GM23338 (cell line): ENCODE measurements at regions not wholly inside any gene's neighbourhood (a gene's known extent, or its start where the extent isn't known, plus 50 kb on each side); places are given as distances from the start of the nearest gene placed in this dataset.

Experiments
- ATAC-seq: fragments of 200-7000 bp; cut with Tn5 transposase; 3 replicates; pipeline ENCODE4 v1.9.1; 2020
- DNase-seq: peaks from one replicate; pipeline ENCODE4 v3.0.0-alpha.2; 2015; ENCODE audit warnings: low spot score
- H2AFZ ChIP-seq: fragments of 200-600 bp; sonication (generic); 2 replicates; pipeline ENCODE4 v1.8.0; 2016; ENCODE audit warnings: antibody characterized with exemption, mild to moderate bottlenecking, moderate library complexity
- H3F3A ChIP-seq: fragments of 200-600 bp; sonication (generic); replicated peaks from 2 replicates; pipeline ENCODE4 v1.8.0; 2017; ENCODE audit warnings: antibody characterized with exemption, mixed run types, low read depth
- H3K27ac ChIP-seq: fragments of 200-600 bp; sonication (generic); 2 replicates; pipeline ENCODE4 v1.6.1; 2016; ENCODE audit warnings: low read depth
- H3K27me3 ChIP-seq: fragments of 200-600 bp; sonication (generic); 2 replicates; pipeline ENCODE4 v1.8.0; 2016; ENCODE audit warnings: mild to moderate bottlenecking, mixed run types, moderate library complexity; ENCODE audit not compliant: insufficient read depth
- H3K36me3 ChIP-seq: fragments of 200-600 bp; sonication (generic); 2 replicates; pipeline ENCODE4 v1.8.0; 2016; ENCODE audit warnings: mild to moderate bottlenecking; ENCODE audit not compliant: insufficient read depth
- H3K4me1 ChIP-seq: fragments of 200-600 bp; sonication (generic); 2 replicates; pipeline ENCODE4 v1.8.0; 2016; ENCODE audit warnings: mild to moderate bottlenecking, moderate library complexity; ENCODE audit not compliant: insufficient read depth
- H3K4me2 ChIP-seq: fragments of 200-600 bp; sonication (generic); 2 replicates; pipeline ENCODE4 v1.7.1; 2017; ENCODE audit warnings: mixed run types
- H3K4me3 ChIP-seq: fragments of 200-600 bp; sonication (generic); 2 replicates; pipeline ENCODE4 v1.6.1; 2016; ENCODE audit warnings: mixed run types
- H3K79me2 ChIP-seq: fragments of 200-600 bp; sonication (generic); replicated peaks from 2 replicates; pipeline ENCODE4 v1.8.0; 2017; ENCODE audit warnings: mild to moderate bottlenecking; ENCODE audit not compliant: insufficient read depth
- H3K9me2 ChIP-seq: fragments of 200-600 bp; sonication (generic); 2 replicates; pipeline ENCODE4 v1.8.0; 2017; ENCODE audit not compliant: insufficient read depth
- H4K20me1 ChIP-seq: fragments of 200-600 bp; sonication (generic); replicated peaks from 2 replicates; pipeline ENCODE4 v1.8.0; 2017; ENCODE audit warnings: mild to moderate bottlenecking; ENCODE audit not compliant: insufficient read depth
- H3K27ac Mint-ChIP-seq: 2 replicates; pipeline ENCODE4 v1.8.0; 2020; ENCODE audit warnings: inconsistent platforms, mild to moderate bottlenecking, moderate library complexity, mixed read lengths
- H3K27me3 Mint-ChIP-seq: 3 replicates; pipeline ENCODE4 v1.8.0; 2022; ENCODE audit warnings: low read depth, mild to moderate bottlenecking, moderate library complexity, mixed read lengths, inconsistent platforms; ENCODE audit not compliant: insufficient read depth, poor library complexity
- H3K36me3 Mint-ChIP-seq: 3 replicates; pipeline ENCODE4 v1.8.0; 2021; ENCODE audit warnings: low read depth, mild to moderate bottlenecking, inconsistent platforms, moderate library complexity, mixed read lengths
- H3K4me1 Mint-ChIP-seq: 3 replicates; pipeline ENCODE4 v1.8.0; 2020; ENCODE audit warnings: mild to moderate bottlenecking, inconsistent platforms, mixed read lengths
- H3K4me3 Mint-ChIP-seq: 3 replicates; pipeline ENCODE4 v1.8.0; 2021; ENCODE audit warnings: moderate library complexity, mild to moderate bottlenecking, inconsistent platforms, mixed read lengths
- H3K9me3 Mint-ChIP-seq: 3 replicates; pipeline ENCODE4 v1.8.0; 2020; ENCODE audit warnings: moderate library complexity, mild to moderate bottlenecking, inconsistent platforms, mixed read lengths
- CREB1 ChIP-seq: fragments of 250-450 bp; sonication (Bioruptor Pico); IDR thresholded peaks from 2 replicates; pipeline ENCODE4 v1.5.0; 2020; ENCODE audit warnings: low read depth, mild to moderate bottlenecking, moderate library complexity
- CTCF ChIP-seq, 2 experiments: fragments of 200-600 bp in 1 of 2; sonication (generic) in 1 of 2; conservative IDR thresholded peaks; 2 replicates each; pipeline versions ENCODE4 v1.5.1 to v1.6.1; 2016 to 2017; ENCODE audit warnings: antibody characterized with exemption in 2 of 2, low read depth in 2 of 2, mild to moderate bottlenecking in 2 of 2, moderate library complexity in 1 of 2
- ETS1 ChIP-seq: IDR thresholded peaks from 2 replicates; pipeline ENCODE4 v1.6.1; 2016; ENCODE audit warnings: antibody characterized with exemption
- EZH2phosphoT487 ChIP-seq: fragments of 200-600 bp; sonication (generic); IDR thresholded peaks from one replicate; pipeline ENCODE4 v1.8.1; 2018; ENCODE audit warnings: antibody characterized with exemption; ENCODE audit not compliant: unreplicated experiment
- JUNB ChIP-seq: IDR thresholded peaks from one replicate; pipeline ENCODE4 v1.6.1; 2016; ENCODE audit warnings: antibody characterized with exemption; ENCODE audit not compliant: unreplicated experiment
- ZNF114 ChIP-seq: fragments of 250-450 bp; sonication (Bioruptor Pico); IDR thresholded peaks from 2 replicates; pipeline ENCODE4 v1.5.0; 2020; ENCODE audit warnings: mild to moderate bottlenecking, moderate library complexity
- ZNF462 ChIP-seq: fragments of 250-450 bp; sonication (Bioruptor Pico); IDR thresholded peaks from 2 replicates; pipeline ENCODE4 v1.5.0; 2020; ENCODE audit warnings: mild to moderate bottlenecking, moderate library complexity

GRCh38 chrX:115362334-115363095, 73.0 kb downstream of the LUZP4 start:
- Histone ChIP-seq H3K36me3 (no peaks in the 10 kb centered on the region), H3K27me3 (no peaks in the 10 kb centered on the region), H3F3A (no peaks in the 10 kb centered on the region), H3K4me2 (no peak overlapping the region), H4K20me1 (no peaks in the 10 kb centered on the region), H2AFZ (no peak overlapping the region), H3K79me2 (no peaks in the 10 kb centered on the region), H3K27ac (no peak overlapping the region), H3K9me2 (no peaks in the 10 kb centered on the region), H3K4me1 (no peaks in the 10 kb centered on the region), H3K4me3 (no peak overlapping the region)
- Mint-ChIP-seq H3K9me3 (no peaks in the 10 kb centered on the region), H3K36me3 (no peaks in the 10 kb centered on the region), H3K27ac (no peak overlapping the region), H3K4me1 (peaks cover 4% of the 10 kb centered on the region; the same call in 1 of the 3 replicates), H3K27me3 (peaks cover 2% of the 10 kb centered on the region), H3K4me3 (no peak overlapping the region)
- TF ChIP-seq ETS1 = no peak
- no peak for TF ChIP-seq EZH2phosphoT487
- no peak for TF ChIP-seq ZNF114 (CRISPR knock-in tag)
- no peak for TF ChIP-seq ZNF462 (CRISPR knock-in tag)
- peak; percentile 43 to 46 for TF ChIP-seq CTCF (conservative IDR thresholded peaks at IDR 0.05; ENCODE audit: low read depth in 2 of 2)
- TF ChIP-seq CREB1 (CRISPR knock-in tag) = no peak
- no peak for TF ChIP-seq JUNB
- ATAC-seq = peak; percentile 76
- peak; percentile 27 for DNase-seq
